ENCODE measurements at regions not wholly inside any gene's neighbourhood (a gene's known extent, or its start where the extent isn't known, plus 50 kb on each side); places are given as distances from the start of the nearest gene placed in this dataset.

DNA sequence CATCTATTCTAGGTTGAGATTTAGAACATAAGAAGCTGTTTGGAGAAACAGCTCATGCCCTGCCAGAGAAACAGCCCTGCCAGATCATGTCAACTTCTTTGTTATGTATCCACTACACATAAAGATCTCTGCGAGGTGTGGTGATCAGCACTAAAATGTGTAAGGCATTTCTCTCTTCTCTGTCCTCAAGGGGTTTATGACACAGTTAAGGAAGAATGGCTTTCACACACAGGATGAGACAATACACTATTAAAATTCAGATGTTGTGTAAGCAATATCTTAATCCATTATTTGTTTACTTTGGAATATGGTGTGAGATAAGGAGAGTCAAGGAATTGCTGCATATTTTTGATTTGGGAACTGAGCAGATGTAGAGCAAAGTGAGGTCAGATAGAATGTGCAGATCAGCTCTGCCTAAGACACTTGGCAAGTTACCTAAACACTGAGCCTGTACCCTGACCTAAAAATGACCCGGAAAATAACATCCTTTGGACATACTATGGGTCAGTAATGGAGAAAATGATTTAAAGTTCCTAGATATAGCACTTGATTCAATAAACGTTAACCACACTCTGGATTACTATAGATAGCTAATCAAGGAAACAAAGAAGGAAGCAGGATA, 434.7 kb upstream of the PDZRN3 start:
- TF ChIP-seq POLR2A (IDR thresholded peaks at IDR 0.05) = no peak
- TF ChIP-seq, protein P1, sequence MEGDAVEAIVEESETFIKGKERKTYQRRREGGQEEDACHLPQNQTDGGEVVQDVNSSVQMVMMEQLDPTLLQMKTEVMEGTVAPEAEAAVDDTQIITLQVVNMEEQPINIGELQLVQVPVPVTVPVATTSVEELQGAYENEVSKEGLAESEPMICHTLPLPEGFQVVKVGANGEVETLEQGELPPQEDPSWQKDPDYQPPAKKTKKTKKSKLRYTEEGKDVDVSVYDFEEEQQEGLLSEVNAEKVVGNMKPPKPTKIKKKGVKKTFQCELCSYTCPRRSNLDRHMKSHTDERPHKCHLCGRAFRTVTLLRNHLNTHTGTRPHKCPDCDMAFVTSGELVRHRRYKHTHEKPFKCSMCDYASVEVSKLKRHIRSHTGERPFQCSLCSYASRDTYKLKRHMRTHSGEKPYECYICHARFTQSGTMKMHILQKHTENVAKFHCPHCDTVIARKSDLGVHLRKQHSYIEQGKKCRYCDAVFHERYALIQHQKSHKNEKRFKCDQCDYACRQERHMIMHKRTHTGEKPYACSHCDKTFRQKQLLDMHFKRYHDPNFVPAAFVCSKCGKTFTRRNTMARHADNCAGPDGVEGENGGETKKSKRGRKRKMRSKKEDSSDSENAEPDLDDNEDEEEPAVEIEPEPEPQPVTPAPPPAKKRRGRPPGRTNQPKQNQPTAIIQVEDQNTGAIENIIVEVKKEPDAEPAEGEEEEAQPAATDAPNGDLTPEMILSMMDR (IDR thresholded peaks at IDR 0.05) = no peak
- H3K4me3 ChIP-seq = no peak overlapping the region

GRCh38 chr3:74057169-74057568, 432.4 kb upstream of the PDZRN3 start:
- H3K27me3 ChIP-seq = no peaks in the 10 kb centered on the region
- TF ChIP-seq, protein P1 (IDR thresholded peaks at IDR 0.05) = no peak
- H3K9me3 ChIP-seq = no peaks in the 10 kb centered on the region
- no peak for DNase-seq
- no peaks in the 10 kb centered on the region for H3K4me1 ChIP-seq
- no peak overlapping the region for H3K4me3 ChIP-seq
- no peaks in the 10 kb centered on the region for H3K36me3 ChIP-seq
- no peak overlapping the region for H3K27ac ChIP-seq

More for the DNA sequence above, 434.7 kb upstream of the PDZRN3 start:
- H3K9me3 ChIP-seq = no peaks in the 10 kb centered on the region
- no peaks in the 10 kb centered on the region for H3K27me3 ChIP-seq
- no peak overlapping the region for H3K27ac ChIP-seq
- H3K36me3 ChIP-seq = no peaks in the 10 kb centered on the region
- no peak for DNase-seq
- no peaks in the 10 kb centered on the region for H3K4me1 ChIP-seq

DNA sequence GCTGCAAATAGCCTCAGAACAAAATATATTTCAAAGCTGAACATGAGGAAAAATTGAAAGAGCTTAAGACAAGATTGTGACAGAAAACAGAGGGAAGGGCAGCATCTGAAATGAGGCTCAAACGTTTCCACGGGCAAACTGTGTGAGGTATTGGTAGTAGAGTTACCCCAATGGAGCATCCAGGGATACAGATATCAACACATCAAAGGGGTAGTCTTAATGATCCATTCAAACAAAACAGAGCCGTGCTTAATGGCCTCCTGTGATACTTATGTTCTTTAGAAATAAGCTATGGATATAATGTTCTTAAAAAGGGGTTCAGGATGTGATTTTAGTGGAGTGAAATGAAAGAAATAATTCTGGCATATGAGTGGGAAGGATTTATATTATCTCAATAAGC, 430.3 kb upstream of the PDZRN3 start:
- no peaks in the 10 kb centered on the region for H3K27me3 ChIP-seq
- H3K9me3 ChIP-seq = no peaks in the 10 kb centered on the region
- no peaks in the 10 kb centered on the region for H3K36me3 ChIP-seq
- DNase-seq = no peak
- TF ChIP-seq POLR2A (IDR thresholded peaks at IDR 0.05) = no peak
- TF ChIP-seq, protein P1 (IDR thresholded peaks at IDR 0.05) = no peak
- H3K4me1 ChIP-seq = no peaks in the 10 kb centered on the region
- no peak overlapping the region for H3K27ac ChIP-seq
- no peak overlapping the region for H3K4me3 ChIP-seq

GRCh38 chr3:74054566-74054965, 429.8 kb upstream of the PDZRN3 start:
- TF ChIP-seq, protein P1 (IDR thresholded peaks at IDR 0.05) = no peak
- TF ChIP-seq POLR2A (IDR thresholded peaks at IDR 0.05) = no peak
- H3K4me1 ChIP-seq = no peaks in the 10 kb centered on the region
- no peak overlapping the region for H3K27ac ChIP-seq
- H3K9me3 ChIP-seq = no peaks in the 10 kb centered on the region
- no peaks in the 10 kb centered on the region for H3K27me3 ChIP-seq
- no peak for DNase-seq
- no peak overlapping the region for H3K4me3 ChIP-seq
- no peaks in the 10 kb centered on the region for H3K36me3 ChIP-seq

DNA sequence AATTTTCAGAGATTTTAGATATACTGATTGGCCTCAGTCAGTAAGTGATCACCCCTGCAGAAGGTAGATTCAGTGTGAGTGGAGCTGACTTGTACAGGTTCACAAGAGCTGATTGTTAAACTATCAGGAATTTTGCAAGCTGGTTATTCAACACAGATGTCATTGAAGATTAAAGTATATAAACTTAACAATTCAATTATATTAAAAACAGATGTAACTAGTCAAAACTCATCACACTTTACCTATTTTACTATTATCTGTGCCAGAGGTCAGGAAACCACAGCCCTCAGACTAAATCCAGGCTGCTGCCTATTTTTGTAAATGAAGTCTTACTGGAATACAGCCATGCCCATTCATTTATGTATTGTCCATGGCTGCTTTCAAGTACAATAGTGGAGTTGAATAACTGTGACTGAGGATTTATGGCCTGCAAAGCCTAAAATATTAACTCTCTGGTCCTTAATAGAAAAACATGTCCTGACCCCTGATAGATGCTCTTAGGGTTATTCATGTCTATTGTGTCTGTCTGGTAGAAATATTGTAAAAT, 429.3 kb upstream of the PDZRN3 start:
- no peak for DNase-seq
- no peaks in the 10 kb centered on the region for H3K27me3 ChIP-seq
- no peaks in the 10 kb centered on the region for H3K4me1 ChIP-seq
- H3K27ac ChIP-seq = no peak overlapping the region
- TF ChIP-seq POLR2A (IDR thresholded peaks at IDR 0.05) = no peak
- TF ChIP-seq, protein P1 (IDR thresholded peaks at IDR 0.05) = no peak
- H3K9me3 ChIP-seq = no peaks in the 10 kb centered on the region
- H3K36me3 ChIP-seq = no peaks in the 10 kb centered on the region
- H3K4me3 ChIP-seq = no peak overlapping the region

All from Peyer's patch (tissue), 4 donors.